Neural progenitor cell (in vitro differentiated cells): ENCODE measurements at regions not wholly inside any gene's neighbourhood (a gene's known extent, or its start where the extent isn't known, plus 50 kb on each side); places are given as distances from the start of the nearest gene placed in this dataset.

ENCODE experiments used
- EZH2phosphoT487 ChIP-seq: fragments of 200-600 bp; sonication (generic); IDR thresholded peaks from 2 replicates; pipeline ENCODE4 v1.6.1; 2017; ENCODE audit warnings: antibody characterized with exemption
- TF ChIP-seq, protein P1 (sequence below): fragments of 200-600 bp; sonication (generic); IDR thresholded peaks from 2 replicates; pipeline ENCODE4 v1.5.1; 2017; ENCODE audit warnings: antibody characterized with exemption, mild to moderate bottlenecking

- TF ChIP-seq, protein P1, sequence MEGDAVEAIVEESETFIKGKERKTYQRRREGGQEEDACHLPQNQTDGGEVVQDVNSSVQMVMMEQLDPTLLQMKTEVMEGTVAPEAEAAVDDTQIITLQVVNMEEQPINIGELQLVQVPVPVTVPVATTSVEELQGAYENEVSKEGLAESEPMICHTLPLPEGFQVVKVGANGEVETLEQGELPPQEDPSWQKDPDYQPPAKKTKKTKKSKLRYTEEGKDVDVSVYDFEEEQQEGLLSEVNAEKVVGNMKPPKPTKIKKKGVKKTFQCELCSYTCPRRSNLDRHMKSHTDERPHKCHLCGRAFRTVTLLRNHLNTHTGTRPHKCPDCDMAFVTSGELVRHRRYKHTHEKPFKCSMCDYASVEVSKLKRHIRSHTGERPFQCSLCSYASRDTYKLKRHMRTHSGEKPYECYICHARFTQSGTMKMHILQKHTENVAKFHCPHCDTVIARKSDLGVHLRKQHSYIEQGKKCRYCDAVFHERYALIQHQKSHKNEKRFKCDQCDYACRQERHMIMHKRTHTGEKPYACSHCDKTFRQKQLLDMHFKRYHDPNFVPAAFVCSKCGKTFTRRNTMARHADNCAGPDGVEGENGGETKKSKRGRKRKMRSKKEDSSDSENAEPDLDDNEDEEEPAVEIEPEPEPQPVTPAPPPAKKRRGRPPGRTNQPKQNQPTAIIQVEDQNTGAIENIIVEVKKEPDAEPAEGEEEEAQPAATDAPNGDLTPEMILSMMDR = no peak
- TF ChIP-seq EZH2phosphoT487 = no peak
Observed at GRCh38 chr1:88609051-88609450, 75.0 kb upstream of the PKN2 start.
